Right lobe of liver (tissue), 4 donors: ENCODE measurements at regions not wholly inside any gene's neighbourhood (a gene's known extent, or its start where the extent isn't known, plus 50 kb on each side); places are given as distances from the start of the nearest gene placed in this dataset.

ENCODE experiments used
- POLR2A ChIP-seq: fragments of 450-650 bp; IDR thresholded peaks from one replicate; pipeline ENCODE4 v1.6.1; 2017; ENCODE audit warnings: antibody characterized with exemption, mild to moderate bottlenecking
- TF ChIP-seq, protein P1 (sequence below), 4 donors: fragments of 200-600 bp in 3 of 4; fragments of 450-650 bp in 1 of 4; IDR thresholded peaks; one replicate each; pipeline versions ENCODE4 v1.5.1 to v1.8.0; 2016 to 2022; ENCODE audit warnings: antibody characterized with exemption in 4 of 4, mild to moderate bottlenecking in 2 of 4
- donor health status: DM: no; HTN: no; CAD: no.
- donor health status: DM: no; HTN: no; CAD: no.
- donor health status: DM: no; HTN: yes; CAD: no.

DNA sequence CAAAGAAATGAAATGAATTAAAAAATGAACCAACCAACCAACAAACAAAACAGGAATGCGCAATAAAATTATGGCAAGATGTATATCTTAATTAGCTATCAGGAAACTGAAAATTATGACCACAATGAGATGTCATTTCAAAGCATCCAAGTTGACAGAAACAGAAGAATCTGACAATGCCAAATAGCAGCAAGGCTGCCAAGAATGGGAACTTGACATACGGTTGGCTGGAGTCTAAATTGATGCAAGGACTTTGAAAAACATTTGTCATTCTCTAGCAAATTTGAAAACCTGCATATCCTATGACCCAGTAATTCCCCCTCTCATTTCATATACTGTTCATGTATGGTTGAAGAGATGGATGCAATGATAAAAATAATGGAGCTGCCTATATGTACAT, 1262.6 kb downstream of the TBC1D22A start:
- no peak for TF ChIP-seq POLR2A
- TF ChIP-seq, protein P1, sequence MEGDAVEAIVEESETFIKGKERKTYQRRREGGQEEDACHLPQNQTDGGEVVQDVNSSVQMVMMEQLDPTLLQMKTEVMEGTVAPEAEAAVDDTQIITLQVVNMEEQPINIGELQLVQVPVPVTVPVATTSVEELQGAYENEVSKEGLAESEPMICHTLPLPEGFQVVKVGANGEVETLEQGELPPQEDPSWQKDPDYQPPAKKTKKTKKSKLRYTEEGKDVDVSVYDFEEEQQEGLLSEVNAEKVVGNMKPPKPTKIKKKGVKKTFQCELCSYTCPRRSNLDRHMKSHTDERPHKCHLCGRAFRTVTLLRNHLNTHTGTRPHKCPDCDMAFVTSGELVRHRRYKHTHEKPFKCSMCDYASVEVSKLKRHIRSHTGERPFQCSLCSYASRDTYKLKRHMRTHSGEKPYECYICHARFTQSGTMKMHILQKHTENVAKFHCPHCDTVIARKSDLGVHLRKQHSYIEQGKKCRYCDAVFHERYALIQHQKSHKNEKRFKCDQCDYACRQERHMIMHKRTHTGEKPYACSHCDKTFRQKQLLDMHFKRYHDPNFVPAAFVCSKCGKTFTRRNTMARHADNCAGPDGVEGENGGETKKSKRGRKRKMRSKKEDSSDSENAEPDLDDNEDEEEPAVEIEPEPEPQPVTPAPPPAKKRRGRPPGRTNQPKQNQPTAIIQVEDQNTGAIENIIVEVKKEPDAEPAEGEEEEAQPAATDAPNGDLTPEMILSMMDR (IDR thresholded peaks at IDR 0.05): no peak
